Glomerular visceral epithelial cell (primary cell): ENCODE measurements at regions not wholly inside any gene's neighbourhood (a gene's known extent, or its start where the extent isn't known, plus 50 kb on each side); places are given as distances from the start of the nearest gene placed in this dataset.
"Not testable (repeated sequence)": the region's sequence is repeated elsewhere in the genome, so short reads cannot be mapped to it uniquely, and the experiment has no call there.

Experiments used
- DNase-seq: peaks from one replicate; pipeline ENCODE4 v3.0.0-alpha.2; 2016; ENCODE audit errors: extremely low spot score

- DNase-seq, result no peak
Observed at GRCh38 chr2:53366543-53366942, 401.1 kb upstream of the CHAC2 start.

- no peak for DNase-seq
Observed at GRCh38 chr2:53362934-53363333, 404.7 kb upstream of the CHAC2 start.

GRCh38 chr2:53356291-53356905 is 411.2 kb upstream of the CHAC2 start:
- no peak for DNase-seq

- peak; percentile 35 for DNase-seq
Observed at GRCh38 chr2:53353135-53354114, 414.2 kb upstream of the CHAC2 start.

GRCh38 chr2:53347269-53347668 is 420.3 kb upstream of the CHAC2 start:
- no peak for DNase-seq

- no peak for DNase-seq
Observed at GRCh38 chr2:53342248-53342647, 425.4 kb upstream of the CHAC2 start.

- DNase-seq, result no peak
Observed at GRCh38 chr2:53334610-53335009, 433.0 kb upstream of the CHAC2 start.

GRCh38 chr2:53331667-53332066 is 435.9 kb upstream of the CHAC2 start:
- no peak for DNase-seq

- DNase-seq, result no peak
Observed at GRCh38 chr2:53317861-53318260, 449.7 kb upstream of the CHAC2 start.

- no peak for DNase-seq
Observed at GRCh38 chr2:53315149-53315548, 452.5 kb upstream of the CHAC2 start.

- DNase-seq, result no peak
Observed at GRCh38 chr2:53314718-53315117, 452.9 kb upstream of the CHAC2 start.

GRCh38 chr2:53313644-53314043 is 454.0 kb upstream of the CHAC2 start:
- DNase-seq, result not testable (repeated sequence)

- no peak for DNase-seq
Observed at GRCh38 chr2:53312721-53313120, 454.9 kb upstream of the CHAC2 start.

- no peak for DNase-seq
Observed at GRCh38 chr2:53312181-53312580, 455.4 kb upstream of the CHAC2 start.

- no peak for DNase-seq
Observed at GRCh38 chr2:53303012-53303578, 464.5 kb upstream of the CHAC2 start.

- DNase-seq, result no peak
Observed at GRCh38 chr2:53302455-53302854, 465.1 kb upstream of the CHAC2 start.

GRCh38 chr2:53289309-53290006 is 478.1 kb upstream of the CHAC2 start:
- no peak for DNase-seq

GRCh38 chr2:53286345-53286744 is 481.3 kb upstream of the CHAC2 start:
- DNase-seq, result peak; percentile 9

GRCh38 chr2:53275743-53276142 is 491.9 kb upstream of the CHAC2 start:
- no peak for DNase-seq

- no peak for DNase-seq
Observed at GRCh38 chr2:53268626-53269025, 499.0 kb upstream of the CHAC2 start.

- DNase-seq, result no peak
Observed at GRCh38 chr2:53268086-53268485, 499.5 kb upstream of the CHAC2 start.
